RCC 7860 (cell line): ENCODE measurements at regions not wholly inside any gene's neighbourhood (a gene's known extent, or its start where the extent isn't known, plus 50 kb on each side); places are given as distances from the start of the nearest gene placed in this dataset.
A peak's percentile ranks its signal among the peaks of the same experiment; 100 is the strongest.

Experiments
- DNase-seq: peaks from one replicate; pipeline ENCODE4 v3.0.0-alpha.2; 2015; ENCODE audit warnings: low spot score
- FAIRE-seq: peaks from 2 replicates; lab custom pipeline; 2012; peaks lifted over from hg19 to GRCh38; lab: Jason Lieb, UNC

- FAIRE-seq = no peak
Measured at GRCh38 chr11:128232588-128232987, 354.8 kb downstream of the ETS1 start.

DNA sequence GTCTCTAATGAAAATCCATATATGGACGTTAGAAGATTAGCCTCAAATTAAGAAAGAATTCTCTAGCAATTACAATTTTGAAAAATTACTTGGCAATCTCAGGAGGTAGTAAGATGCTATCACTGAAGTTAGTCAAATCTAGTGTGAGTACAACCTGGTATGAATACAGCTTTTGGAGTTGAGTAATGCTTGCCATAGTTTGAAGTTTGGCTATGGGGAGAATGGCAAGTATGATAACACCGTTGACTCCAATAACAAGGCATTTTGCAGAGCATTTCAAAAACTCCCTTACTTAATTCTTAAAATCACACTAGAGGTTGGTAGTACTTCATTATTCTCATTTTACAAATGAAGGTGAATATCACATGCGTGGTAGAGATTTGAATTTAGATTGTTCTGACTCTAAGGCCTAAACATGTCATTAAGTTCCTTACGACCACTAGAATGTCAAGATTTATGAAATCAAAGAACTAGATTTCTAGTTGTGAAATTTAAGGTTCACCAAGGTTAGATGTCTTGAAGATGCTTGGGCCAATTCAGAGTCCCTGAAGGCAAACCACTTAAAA is 355.4 kb downstream of the ETS1 start:
- DNase-seq (no peak), FAIRE-seq (no peak)

More at GRCh38 chr11:128232588-128232987, 354.8 kb downstream of the ETS1 start:
- DNase-seq = no peak

DNA sequence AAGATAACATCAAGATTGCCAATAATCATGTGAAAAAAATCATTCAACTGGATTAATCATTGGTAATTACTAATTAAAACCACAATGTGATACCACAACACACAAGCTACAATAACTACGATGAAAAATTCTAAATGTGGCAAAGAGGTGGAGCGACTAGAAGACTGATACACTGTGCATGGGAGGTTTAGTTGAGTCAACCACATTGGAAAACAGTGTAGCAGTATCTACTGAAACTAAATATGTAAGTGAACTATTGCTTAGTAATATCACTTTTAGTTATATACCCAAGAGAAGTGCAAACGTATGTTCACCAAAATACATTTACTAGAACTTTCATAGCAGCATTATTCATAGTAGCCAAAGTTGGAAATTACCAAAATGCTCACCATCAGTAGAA is 359.9 kb downstream of the ETS1 start:
- FAIRE-seq = no peak
- DNase-seq = no peak

- no peak for FAIRE-seq
- DNase-seq = no peak
Measured at GRCh38 chr11:128226106-128226716, 361.1 kb downstream of the ETS1 start.

DNA sequence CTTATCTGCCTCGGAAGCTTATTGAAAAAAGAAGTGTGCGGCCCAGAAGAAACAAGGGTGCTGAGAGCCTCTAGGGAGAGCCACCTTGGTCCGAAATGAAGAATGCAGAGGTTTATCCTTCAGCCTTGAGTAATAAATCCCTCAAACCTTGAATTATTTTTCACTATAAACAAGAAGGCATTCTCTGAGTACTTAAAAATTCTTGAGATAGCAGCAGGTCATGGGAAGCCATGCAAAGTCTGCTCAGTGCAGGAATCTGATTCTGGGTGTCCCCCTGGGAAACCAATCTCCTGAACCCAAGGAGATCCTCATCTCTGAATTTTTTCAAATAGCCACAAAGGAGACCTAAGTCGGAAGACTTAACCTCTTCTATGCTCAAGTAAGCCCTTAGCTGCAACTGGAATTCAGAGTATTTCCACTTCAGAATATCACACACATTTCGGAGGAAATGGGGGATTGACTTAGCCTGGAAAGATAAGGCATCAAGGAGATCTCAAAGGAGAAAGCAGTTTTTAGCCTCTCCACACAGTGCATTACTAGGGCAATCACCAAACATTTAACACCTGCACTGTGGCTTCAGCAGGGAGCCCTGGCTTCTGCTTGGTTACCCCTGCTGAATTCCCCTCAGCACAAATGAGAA is 365.0 kb downstream of the ETS1 start:
- DNase-seq (no peak), FAIRE-seq (no peak)

- DNase-seq (no peak), FAIRE-seq (no peak)
Measured at GRCh38 chr11:128219731-128220120, 367.6 kb downstream of the ETS1 start.

DNA sequence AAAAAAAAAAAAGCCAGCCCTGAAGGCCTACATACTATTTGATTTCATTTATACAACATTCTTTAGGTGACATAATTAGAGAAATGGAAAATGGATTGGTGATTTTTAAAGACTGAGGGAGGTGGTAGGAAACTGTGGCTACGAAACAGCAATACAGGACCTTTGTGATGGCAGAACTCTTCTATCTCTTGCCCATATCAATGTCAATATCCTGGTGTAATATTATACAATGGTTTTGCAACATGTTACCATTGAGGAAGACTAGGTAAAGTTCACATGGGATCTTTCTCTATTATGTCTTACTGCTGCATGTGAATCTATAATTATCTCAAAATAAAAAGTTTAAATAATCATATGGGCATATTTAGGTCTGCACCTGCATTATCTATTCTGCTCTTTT is 371.2 kb downstream of the ETS1 start:
- DNase-seq = no peak
- FAIRE-seq = no peak

DNA sequence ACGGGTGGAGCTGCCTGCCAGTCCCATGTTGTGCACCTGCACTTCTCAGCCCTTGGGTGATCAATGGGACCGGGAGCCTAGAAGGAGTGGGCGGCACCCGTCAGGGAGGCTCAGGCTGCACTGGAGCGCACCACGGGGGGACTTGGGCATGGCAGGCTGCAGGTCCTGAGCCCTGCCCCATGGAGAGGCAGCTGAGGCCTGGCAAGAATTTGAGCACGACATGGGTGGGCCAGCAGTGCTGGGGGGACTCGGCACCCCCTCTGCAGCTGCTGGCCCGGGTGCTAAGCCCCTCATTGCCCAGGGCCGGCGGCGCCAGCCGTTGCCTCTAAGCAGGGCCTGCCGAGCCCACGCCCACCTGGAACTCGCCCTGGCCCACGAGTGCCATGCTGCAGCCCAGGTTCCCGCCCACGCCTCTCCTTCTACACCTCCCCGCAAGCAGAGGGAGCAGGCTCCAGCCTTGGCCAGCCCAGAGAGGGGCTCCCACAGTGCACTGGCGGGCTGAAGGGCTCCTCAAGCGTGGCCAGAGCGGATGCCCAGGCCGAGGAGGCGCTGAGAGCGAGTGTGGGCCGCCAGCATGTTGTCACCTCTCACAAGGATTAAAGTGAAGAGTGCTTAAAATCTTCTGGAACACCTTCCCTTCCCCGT is 372.0 kb downstream of the ETS1 start:
- FAIRE-seq = no peak
- DNase-seq = no peak

DNA sequence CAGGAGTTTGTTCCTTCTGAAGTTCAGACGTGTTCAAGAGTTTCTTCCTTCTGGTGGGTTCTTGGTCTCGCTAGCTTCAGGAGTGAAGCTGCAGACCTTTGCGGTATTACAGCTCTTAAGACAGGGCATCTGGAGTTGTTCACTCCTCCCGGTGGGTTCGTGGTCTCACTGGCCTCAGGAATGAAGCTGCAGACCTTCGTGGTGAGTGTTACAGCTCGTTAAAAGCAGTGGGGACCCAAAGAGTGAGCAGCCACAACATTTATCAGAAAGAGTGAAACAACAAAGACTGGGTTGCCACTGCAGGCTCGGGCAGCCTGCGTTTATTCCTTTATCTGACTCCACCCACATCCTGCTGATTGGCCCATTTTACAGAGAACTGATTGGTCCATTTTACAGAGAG is 373.1 kb downstream of the ETS1 start:
- FAIRE-seq = no peak

GRCh38 chr11:128213461-128213860 is 373.9 kb downstream of the ETS1 start:
- no peak for DNase-seq
- FAIRE-seq = no peak

More for the DNA sequence above, 373.1 kb downstream of the ETS1 start:
- DNase-seq = no peak

- FAIRE-seq (no peak), DNase-seq (no peak)
Measured at GRCh38 chr11:128212324-128212723, 375.0 kb downstream of the ETS1 start.

DNA sequence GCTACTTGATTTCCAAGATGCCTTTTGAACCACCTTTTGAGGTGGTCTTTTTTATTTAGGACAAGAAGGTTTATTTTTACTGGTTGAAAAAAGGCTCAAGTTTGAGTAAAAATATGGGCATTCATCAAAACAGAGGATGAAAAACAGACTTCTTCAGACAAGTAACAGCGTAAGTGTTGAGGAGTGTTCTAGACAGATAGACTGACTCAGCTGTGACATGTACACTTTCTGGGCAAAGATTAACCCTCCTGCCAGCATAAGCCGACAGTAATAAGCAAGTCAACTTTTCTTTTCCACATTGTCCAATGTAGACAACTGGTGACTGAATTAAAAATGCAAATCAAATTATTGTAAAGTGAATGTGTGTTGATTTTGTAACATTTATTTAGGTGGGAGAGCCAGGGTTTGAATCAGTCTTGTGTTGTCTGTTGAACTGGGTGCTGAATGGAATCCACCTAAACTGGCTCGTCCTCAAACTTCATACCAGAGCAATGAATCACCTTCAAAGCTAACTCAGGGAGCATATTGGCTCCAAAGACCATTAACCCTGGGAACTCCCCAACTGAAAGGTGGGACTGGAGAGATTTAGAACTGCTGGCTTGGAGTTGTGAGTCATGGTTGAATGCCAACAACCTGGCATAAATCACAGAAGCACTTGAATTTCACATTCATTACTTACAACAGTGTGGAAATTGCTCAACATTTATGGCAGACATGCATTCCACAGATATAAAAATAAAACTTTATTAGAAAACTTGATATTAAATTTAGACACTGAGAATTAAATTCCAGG is 377.0 kb downstream of the ETS1 start:
- FAIRE-seq (peak; percentile 99), DNase-seq (peak; percentile 99)

DNA sequence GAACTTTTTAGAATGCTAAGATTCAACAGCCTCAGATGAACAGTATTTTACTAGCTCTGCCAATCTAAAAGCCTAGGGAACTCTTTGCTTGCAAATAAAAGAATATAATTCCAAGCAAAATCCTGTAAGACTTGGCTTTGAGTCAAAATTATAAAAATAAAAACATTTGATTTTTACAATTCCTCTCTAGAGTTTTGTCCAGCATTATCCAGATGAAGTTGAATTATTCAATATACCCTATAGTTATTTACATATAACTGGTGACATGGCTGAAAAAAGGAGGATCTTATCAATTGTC is 378.3 kb downstream of the ETS1 start:
- DNase-seq (no peak), FAIRE-seq (no peak)

- FAIRE-seq (peak; percentile 96), DNase-seq (peak; percentile 92)
Measured at GRCh38 chr11:128208329-128209137, 378.8 kb downstream of the ETS1 start.

- FAIRE-seq = no peak
- DNase-seq = peak; percentile 98
Measured at GRCh38 chr11:128207861-128208321, 379.5 kb downstream of the ETS1 start.

DNA sequence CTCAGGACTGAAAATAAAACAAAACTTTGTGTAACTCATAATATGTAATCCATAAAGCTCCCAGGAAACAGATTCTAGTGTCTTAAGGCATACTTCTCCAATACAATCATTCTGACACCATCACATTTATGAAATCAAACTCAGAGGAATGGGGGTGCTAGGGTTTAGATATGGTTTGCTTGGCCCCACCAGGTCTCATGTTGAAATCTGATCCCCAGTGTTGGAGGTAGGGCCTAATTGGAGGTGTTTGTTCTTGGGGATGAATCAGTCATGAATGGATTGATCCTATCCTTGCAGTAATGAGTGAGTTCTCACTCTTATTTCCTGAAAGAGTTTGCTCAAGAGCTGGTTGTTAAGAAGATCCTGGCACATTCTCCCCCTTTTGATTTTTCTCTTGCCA is 380.9 kb downstream of the ETS1 start:
- FAIRE-seq (no peak), DNase-seq (no peak)

- no peak for FAIRE-seq
- no peak for DNase-seq
Measured at GRCh38 chr11:128205796-128206195, 381.6 kb downstream of the ETS1 start.

DNA sequence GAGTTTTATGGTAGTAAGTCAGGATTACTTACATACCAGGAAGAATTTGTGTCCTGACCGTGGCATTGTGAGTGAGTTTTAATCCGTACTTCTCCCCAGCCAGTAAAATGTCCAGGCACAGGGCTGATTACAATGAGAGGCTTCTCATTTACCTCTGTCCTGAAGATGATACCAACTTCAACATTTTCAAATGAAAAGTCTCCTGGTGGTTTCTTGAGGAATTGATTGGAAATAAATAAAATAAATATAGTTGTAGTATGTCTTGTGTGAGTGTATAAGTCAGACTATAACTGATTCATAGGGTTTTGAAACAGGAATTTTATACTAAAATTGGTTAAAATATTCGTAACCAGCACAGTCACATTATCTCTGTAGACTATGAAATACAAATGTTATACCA is 382.5 kb downstream of the ETS1 start:
- DNase-seq (no peak), FAIRE-seq (no peak)

DNA sequence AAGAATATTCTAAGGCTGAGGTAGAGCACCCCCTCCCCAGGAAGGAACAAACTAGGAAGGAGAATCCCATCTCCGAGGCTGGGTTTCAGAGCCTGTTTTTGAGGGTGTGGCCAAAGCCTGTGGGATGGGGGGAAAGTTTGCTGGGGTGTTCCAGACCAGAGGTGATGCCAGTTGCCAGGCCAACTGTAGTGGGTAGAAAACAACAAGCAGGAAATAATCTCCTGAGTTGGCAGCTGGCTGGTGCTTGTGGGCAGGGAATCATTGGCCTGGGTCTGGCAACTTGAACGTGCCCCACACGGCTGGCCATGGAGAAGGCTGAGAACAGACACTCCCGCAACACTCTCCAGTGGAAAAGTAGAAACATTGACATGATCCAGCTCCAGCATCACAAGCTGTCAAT is 385.6 kb downstream of the ETS1 start:
- DNase-seq (no peak), FAIRE-seq (no peak)

DNA sequence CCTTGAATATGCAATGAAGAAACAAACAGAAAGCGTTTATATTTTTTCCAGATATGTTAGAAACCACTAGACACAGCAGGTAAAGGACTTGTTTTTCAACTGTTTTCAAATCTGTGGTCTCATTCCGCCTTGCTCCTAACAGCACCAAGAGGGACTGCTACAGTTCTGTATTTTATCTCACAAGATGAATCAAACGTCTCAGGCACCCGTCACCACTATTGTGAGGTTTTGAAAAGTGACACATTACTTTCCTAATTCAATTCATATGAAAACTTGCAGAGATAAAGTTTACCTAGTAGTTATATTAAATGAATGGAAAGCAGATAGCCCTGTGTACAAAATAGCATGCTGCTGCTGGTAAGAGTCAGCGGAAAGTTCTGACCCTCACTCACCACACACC is 386.3 kb downstream of the ETS1 start:
- no peak for FAIRE-seq
- DNase-seq = no peak

DNA sequence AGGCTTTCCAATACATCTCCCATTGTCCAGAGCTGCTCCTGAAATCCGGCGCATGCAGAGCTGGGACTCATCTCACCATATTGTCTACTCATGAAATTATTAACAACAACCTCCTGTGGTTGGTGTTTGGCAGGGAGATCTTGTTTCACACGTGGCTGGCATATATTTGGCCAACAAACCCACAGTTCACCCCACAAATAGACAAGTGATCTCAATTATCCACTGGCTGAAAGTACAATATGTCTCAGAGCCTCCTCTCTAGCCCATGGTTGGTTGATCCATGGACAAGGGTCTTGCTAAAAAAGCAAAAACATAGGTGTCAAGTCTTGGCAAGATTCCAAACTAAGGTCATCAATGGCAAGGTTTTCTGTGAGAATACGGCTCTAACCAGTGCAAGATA is 386.9 kb downstream of the ETS1 start:
- FAIRE-seq (no peak), DNase-seq (no peak)
